ENCODE measurements at regions not wholly inside any gene's neighbourhood (a gene's known extent, or its start where the extent isn't known, plus 50 kb on each side); places are given as distances from the start of the nearest gene placed in this dataset.

DNA sequence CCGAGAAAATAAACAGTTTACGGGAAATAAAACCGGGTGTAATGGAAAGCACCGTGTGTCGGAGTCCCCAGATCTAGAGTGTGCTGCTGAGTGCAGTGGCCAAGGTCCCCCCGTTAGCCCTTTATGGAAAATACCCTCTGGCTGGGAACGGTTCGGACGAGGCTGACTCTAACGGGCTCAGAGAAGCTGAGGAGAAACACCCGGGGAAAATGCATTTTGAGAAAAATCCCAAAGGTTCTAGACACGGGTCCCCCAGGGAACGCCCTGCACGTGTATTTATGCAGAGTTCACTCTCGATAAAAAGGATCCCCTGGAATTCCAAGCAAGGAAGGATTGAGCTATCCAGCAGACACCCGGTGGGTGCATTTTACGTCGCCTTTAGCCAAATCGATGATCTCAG is 177.2 kb downstream of the CRLF2 start:
- Histone ChIP-seq H3K27ac (no peak overlapping the region), H3K4me3 (no peak overlapping the region), H3K4me1 (no peaks in the 10 kb centered on the region), H3K36me3 (no peaks in the 10 kb centered on the region), H3K27me3 (no peaks in the 10 kb centered on the region), H3K9me3 (no peaks in the 10 kb centered on the region)
- intact Hi-C loops (cut with DNase I), result no loop called here
- DNase-seq (no peak), ATAC-seq (no peak)
- TF ChIP-seq, protein P1, sequence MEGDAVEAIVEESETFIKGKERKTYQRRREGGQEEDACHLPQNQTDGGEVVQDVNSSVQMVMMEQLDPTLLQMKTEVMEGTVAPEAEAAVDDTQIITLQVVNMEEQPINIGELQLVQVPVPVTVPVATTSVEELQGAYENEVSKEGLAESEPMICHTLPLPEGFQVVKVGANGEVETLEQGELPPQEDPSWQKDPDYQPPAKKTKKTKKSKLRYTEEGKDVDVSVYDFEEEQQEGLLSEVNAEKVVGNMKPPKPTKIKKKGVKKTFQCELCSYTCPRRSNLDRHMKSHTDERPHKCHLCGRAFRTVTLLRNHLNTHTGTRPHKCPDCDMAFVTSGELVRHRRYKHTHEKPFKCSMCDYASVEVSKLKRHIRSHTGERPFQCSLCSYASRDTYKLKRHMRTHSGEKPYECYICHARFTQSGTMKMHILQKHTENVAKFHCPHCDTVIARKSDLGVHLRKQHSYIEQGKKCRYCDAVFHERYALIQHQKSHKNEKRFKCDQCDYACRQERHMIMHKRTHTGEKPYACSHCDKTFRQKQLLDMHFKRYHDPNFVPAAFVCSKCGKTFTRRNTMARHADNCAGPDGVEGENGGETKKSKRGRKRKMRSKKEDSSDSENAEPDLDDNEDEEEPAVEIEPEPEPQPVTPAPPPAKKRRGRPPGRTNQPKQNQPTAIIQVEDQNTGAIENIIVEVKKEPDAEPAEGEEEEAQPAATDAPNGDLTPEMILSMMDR (IDR thresholded peaks at IDR 0.05), result no peak
- TF ChIP-seq POLR2A (IDR thresholded peaks at IDR 0.05), result no peak
- 59% methylated on average over 17 of the region's 19 CpGs for WGBS (ENCODE audit: insufficient coverage, low coverage, low lambda C conversion rate, missing lambda C conversion rate)

DNA sequence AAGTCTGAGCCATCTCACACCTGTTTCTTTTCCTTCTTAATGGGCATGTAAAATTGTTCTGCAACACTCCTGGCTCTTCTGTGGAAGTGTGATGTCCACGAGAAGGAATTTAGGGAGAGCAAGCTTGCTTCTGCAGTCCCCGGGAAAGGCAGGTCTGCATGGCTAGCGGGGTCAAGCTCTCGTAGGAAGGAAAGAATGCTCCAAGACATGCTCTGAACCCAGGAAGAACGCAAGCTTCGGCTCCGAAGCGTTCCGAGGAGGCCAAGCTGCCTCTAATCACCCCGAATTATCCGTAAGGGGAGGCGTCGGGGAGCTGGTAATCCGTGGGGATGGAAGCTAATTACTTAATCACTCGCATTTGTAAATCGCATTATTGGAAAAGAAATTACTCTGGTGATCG is 177.7 kb downstream of the CRLF2 start:
- Histone ChIP-seq H3K4me3 (no peak overlapping the region), H3K27ac (no peak overlapping the region), H3K36me3 (no peaks in the 10 kb centered on the region), H3K9me3 (no peaks in the 10 kb centered on the region), H3K27me3 (no peaks in the 10 kb centered on the region), H3K4me1 (no peaks in the 10 kb centered on the region)
- ATAC-seq (no peak), DNase-seq (no peak)
- no peak for TF ChIP-seq POLR2A (IDR thresholded peaks at IDR 0.05)
- TF ChIP-seq, protein P1 (IDR thresholded peaks at IDR 0.05), result no peak
- WGBS (ENCODE audit: insufficient coverage, low coverage, low lambda C conversion rate, missing lambda C conversion rate), result 55% methylated on average over 17 of the region's 17 CpGs
- intact Hi-C loops (cut with DNase I), result no loop called here

DNA sequence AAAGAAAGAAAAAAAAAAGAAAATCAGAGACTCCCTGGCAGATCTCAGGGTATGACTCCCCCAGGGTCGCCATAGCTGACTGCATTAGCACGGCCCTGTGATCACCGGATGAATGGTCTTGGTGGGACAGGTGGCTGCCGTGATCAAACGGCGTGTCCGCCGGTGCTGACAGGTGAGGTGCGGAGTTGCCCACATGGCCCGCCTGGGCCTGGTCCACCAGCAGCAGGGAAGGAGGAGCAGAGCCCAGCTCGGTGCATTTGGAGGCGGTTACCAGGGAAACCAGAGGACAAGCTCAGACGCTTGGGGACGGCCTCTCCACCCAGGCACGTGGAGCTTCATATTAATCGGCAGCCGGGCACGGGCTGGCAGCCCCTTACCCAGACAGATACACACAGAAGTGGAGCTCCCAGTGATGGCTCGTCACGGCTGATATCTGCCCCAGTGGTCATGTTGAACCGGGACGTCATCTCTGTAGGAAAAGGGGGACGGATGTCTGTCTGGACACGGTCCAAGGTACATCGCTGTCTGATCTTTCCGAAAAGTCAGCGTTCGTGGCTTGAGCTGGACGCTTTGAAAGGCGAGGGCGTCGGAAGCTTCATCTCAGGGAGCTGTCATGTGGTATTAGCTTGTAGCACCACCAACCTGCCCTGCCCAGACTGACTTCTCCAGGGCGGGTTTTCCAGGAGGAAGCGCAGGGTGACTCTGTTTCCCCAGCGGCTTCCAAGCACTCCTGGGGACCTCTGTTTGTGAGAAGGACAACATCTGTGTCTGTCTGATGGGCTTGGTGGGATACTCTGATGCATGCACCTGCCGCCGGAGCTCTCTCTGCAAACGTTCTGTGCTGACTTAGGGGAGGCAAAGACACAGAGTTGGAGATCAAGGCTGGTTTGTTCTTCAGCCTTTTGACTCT is 180.7 kb downstream of the CRLF2 start:
- Histone ChIP-seq H3K4me1 (no peaks in the 10 kb centered on the region), H3K4me3 (no peak overlapping the region), H3K27ac (no peak overlapping the region), H3K27me3 (no peaks in the 10 kb centered on the region), H3K9me3 (no peaks in the 10 kb centered on the region), H3K36me3 (no peaks in the 10 kb centered on the region)
- intact Hi-C loops (cut with DNase I), result no loop called here
- no peak for TF ChIP-seq POLR2A (IDR thresholded peaks at IDR 0.05)
- TF ChIP-seq, protein P1 (IDR thresholded peaks at IDR 0.05), result no peak
- DNase-seq, result no peak
- 71% methylated on average over 10 of the region's 38 CpGs for WGBS (ENCODE audit: insufficient coverage, low coverage, low lambda C conversion rate, missing lambda C conversion rate)
- ATAC-seq, result peak in 1 of 4 donors; percentile 27

DNA sequence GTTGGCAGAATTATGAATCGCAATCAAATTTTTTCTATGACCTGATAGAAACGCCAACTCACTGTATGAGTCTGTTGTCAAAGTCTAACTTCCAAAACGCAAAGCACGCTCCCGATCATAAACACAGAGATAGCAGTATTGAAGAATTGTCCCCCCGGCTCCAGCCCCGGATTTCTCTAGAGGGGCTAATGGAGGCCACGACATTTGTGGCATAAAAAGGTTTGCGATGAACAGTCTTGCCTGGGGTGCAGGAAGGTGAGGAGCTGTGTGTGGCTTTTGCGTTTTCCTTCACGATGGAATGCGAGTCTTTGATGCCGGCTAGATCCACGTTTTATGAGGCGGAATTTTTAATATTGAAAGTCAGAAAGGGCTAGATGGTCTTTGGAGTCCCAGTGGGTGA is 183.0 kb downstream of the CRLF2 start:
- H3K4me1 ChIP-seq, result no peaks in the 10 kb centered on the region
- 79% methylated on average over 15 of the region's 15 CpGs for WGBS (ENCODE audit: insufficient coverage, low coverage, low lambda C conversion rate, missing lambda C conversion rate)
- H3K36me3 ChIP-seq, result no peaks in the 10 kb centered on the region
- DNase-seq (no peak), ATAC-seq (no peak)
- no peak for TF ChIP-seq POLR2A (IDR thresholded peaks at IDR 0.05)
- TF ChIP-seq, protein P1 (IDR thresholded peaks at IDR 0.05), result no peak
- H3K27me3 ChIP-seq, result no peaks in the 10 kb centered on the region
- H3K9me3 ChIP-seq, result no peaks in the 10 kb centered on the region
- H3K27ac ChIP-seq, result no peak overlapping the region
- intact Hi-C loops (cut with DNase I), result no loop called here
- H3K4me3 ChIP-seq, result no peak overlapping the region
